AG04449 (cell line): ENCODE measurements at regions not wholly inside any gene's neighbourhood (a gene's known extent, or its start where the extent isn't known, plus 50 kb on each side); places are given as distances from the start of the nearest gene placed in this dataset.

Experiments used
- CTCF ChIA-PET: fragments of 350-600 bp; formaldehyde crosslinking; extraction: SDS; loops from one replicate; lab custom pipeline; 2021; ENCODE audit warnings: antibody characterized with exemption; lab: Yijun Ruan, JAX
- POLR2A ChIA-PET: fragments of 400-600, 350-600 bp; formaldehyde crosslinking; extraction: SDS; loops from one replicate; lab custom pipeline; 2020; ENCODE audit warnings: antibody characterized with exemption, inconsistent platforms; lab: Yijun Ruan, JAX
- DNase-seq: peaks from one replicate; pipeline ENCODE4 v3.0.0-alpha.2; 2010; ENCODE audit warnings: low read depth, low spot score
- H3K4me3 ChIP-seq: 2 replicates; pipeline ENCODE4 v1.5.1; 2011; ENCODE audit warnings: low read depth, mild to moderate bottlenecking, control low read depth, low read length
- TF ChIP-seq, protein P1 (sequence below): IDR thresholded peaks from one replicate; pipeline ENCODE4 v1.5.1; 2011; ENCODE audit warnings: mild to moderate bottlenecking, moderate library complexity, low read length, control low read depth, inconsistent platforms; ENCODE audit not compliant: insufficient read depth; ENCODE audit errors: missing control alignments

DNA sequence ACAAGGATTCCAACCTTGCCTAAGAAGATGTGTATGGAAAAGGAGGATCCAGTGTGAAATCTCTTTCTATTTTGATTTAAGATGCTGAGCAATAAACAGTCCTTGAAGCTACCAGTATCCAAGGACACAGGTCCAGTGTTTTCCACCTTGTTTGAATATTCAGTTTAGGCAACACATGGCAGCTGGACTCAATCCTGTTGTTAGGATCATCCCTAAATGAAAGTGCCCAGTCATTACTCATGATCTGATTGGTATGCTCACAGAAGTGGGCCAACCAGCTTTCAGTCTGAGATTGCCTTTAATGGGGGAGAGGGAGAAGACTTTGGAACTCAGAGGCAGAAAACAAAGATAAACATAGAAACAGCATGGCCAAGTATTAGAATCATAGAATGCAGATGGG is 355.7 kb upstream of the ADAMTSL1 start:
- POLR2A ChIA-PET = no interaction called here
- CTCF ChIA-PET = no interaction called here
- no peak overlapping the region for H3K4me3 ChIP-seq
- TF ChIP-seq, protein P1, sequence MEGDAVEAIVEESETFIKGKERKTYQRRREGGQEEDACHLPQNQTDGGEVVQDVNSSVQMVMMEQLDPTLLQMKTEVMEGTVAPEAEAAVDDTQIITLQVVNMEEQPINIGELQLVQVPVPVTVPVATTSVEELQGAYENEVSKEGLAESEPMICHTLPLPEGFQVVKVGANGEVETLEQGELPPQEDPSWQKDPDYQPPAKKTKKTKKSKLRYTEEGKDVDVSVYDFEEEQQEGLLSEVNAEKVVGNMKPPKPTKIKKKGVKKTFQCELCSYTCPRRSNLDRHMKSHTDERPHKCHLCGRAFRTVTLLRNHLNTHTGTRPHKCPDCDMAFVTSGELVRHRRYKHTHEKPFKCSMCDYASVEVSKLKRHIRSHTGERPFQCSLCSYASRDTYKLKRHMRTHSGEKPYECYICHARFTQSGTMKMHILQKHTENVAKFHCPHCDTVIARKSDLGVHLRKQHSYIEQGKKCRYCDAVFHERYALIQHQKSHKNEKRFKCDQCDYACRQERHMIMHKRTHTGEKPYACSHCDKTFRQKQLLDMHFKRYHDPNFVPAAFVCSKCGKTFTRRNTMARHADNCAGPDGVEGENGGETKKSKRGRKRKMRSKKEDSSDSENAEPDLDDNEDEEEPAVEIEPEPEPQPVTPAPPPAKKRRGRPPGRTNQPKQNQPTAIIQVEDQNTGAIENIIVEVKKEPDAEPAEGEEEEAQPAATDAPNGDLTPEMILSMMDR = no peak
- no peak for DNase-seq

DNA sequence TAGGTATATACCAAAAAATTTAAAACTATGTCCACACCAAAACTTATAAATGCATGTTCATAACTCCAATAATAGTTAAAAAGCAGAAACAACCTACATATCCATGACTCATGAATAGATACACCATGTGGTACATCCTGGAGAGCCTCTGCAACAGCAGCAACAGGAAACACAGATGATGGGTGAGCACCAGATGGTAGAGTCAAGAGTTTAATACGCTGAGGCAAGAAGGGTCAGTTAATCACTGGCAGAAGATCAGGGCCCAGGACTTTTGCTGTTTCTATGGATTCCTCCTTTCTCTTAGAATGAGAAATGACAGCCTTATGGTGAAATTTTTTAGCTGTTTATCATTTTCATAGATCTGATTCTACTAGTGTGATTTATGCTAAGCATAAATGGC is 351.8 kb upstream of the ADAMTSL1 start:
- TF ChIP-seq, protein P1 = no peak
- POLR2A ChIA-PET = no interaction called here
- CTCF ChIA-PET = no interaction called here
- no peak for DNase-seq
- no peak overlapping the region for H3K4me3 ChIP-seq

DNA sequence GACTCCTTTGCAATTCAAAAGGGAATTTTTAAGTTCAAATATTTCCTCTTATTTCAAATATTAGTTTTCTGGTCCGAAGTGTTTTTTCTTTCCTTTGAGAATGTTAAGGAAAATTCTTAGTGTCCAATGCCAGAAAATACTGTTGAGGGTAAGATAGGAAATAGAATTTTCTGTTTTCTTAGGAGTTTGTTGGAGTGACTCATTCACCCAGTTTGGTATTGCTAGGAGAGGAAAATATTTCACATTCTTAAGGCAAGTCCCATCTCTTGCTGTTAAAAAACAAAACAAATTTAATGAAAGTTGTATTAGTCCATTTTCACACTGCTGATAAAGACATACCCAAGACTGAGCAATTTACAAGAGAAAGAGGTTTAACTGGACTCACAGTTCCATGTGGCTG is 349.2 kb upstream of the ADAMTSL1 start:
- peak; percentile 10 for DNase-seq
- no peak overlapping the region for H3K4me3 ChIP-seq
- ChIA-PET POLR2A (no interaction called here), CTCF (no interaction called here)
- TF ChIP-seq, protein P1 = no peak

DNA sequence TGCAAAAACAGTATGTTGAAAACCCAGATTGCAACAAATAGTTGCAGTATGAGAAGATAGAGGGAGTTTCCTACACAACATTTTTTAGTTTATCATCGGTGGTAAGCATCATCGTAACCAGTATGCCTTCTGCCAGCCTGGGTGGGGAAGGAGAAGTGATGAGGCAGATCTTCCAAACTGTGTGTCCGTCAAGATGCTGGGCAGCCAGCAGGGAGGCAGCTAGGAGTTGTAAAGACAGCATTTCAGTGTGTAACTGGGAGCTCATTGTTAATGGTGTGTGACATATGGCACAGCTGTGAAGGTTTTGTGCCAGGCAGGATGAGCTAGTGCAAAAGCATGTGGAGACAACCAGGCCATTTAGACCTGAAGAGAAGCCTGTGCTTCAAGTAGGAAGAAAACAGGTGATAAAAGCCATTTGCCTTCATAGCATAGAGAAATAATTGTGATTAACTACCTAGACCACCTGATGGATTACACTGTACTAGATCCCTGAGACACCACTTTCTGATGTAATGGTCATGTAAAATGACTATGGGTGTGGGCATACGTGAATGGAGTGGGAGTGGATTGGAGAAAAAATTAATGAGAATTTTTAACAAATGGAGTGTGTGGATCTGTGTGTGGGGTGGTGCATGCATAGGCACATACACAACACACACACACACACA is 347.0 kb upstream of the ADAMTSL1 start:
- no peak for DNase-seq
- H3K4me3 ChIP-seq = no peak overlapping the region
- TF ChIP-seq, protein P1 = no peak
- CTCF ChIA-PET = no interaction called here
- POLR2A ChIA-PET = no interaction called here

DNA sequence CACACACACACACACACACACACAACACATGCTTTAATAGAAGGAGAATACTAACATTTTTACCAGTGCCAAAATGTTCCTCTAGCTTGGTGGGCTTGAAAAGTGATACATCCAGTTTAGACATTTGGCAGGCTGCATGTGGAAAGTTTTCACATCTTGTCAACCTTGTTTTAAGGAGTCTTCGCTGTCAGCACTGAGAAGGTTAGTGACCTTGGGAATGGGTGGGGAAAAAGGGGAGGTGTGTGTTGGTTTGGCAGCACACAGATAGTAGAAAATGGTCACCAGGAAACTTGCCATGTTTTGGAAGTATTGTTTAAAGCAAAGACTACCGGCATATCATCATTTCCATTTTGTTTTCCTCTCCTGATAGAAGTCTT is 346.5 kb upstream of the ADAMTSL1 start:
- ChIA-PET POLR2A (no interaction called here), CTCF (no interaction called here)
- DNase-seq = no peak
- TF ChIP-seq, protein P1 = no peak
- no peak overlapping the region for H3K4me3 ChIP-seq

DNA sequence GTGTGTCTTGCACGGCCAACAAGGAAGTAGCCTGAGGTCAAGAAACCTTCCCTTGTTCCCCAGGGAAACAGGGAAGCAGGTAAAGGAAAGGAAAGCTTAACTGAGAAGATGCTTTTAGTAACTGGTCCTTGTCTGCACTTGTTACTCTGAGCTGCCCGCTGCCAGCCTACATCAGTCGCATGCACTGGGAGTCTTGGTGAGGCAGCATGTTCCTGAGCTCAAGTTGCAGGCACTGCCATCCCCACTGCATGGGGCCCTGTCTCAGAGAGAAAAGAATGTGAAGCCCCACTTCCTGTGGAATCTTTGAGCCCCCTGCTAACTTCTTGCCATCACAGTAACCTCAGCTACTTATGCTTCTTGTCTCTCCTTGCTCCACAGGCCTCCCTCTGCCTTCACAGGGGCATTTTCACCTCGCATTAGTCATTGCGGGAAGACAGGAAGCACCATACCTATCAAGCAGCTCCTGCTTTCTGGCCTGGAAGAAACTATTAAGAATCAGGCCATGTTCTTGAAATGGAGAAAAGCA is 344.1 kb upstream of the ADAMTSL1 start:
- no peak for DNase-seq
- H3K4me3 ChIP-seq = no peak overlapping the region
- POLR2A ChIA-PET = no interaction called here
- CTCF ChIA-PET = no interaction called here
- TF ChIP-seq, protein P1 = no peak
